Heart right ventricle (tissue), 16 donors: ENCODE measurements at regions not wholly inside any gene's neighbourhood (a gene's known extent, or its start where the extent isn't known, plus 50 kb on each side); places are given as distances from the start of the nearest gene placed in this dataset.

Source experiments
- ATAC-seq, 8 donors: fragments of 200-7000 bp; cut with Tn5 transposase; one replicate each; pipeline ENCODE4 v1.9.1; 2020; ENCODE audit warnings: mild to moderate bottlenecking in 8 of 8, moderate library complexity in 8 of 8, moderate number of reproducible peaks in 1 of 8
- DNase-seq, 2 donors: peaks; one replicate each; pipeline ENCODE4 v3.0.0-alpha.2; 2020
- H3K27ac ChIP-seq, 10 donors: fragments of 200-600 bp; sonication (generic) in 2 of 10; one replicate each; pipeline versions ENCODE4 v1.5.0 to v1.8.0; 2020 to 2022; ENCODE audit warnings: mild to moderate bottlenecking in 3 of 10
- H3K27me3 ChIP-seq, 7 donors: fragments of 200-600 bp; one replicate each; pipeline ENCODE4 v1.8.0; 2021 to 2022; ENCODE audit warnings: mild to moderate bottlenecking in 2 of 7
- H3K36me3 ChIP-seq, 9 donors: fragments of 200-600 bp; sonication (generic) in 1 of 9; one replicate each; pipeline versions ENCODE4 v1.5.0 to v1.8.0; 2020 to 2022; ENCODE audit warnings: mild to moderate bottlenecking in 2 of 9
- H3K4me1 ChIP-seq, 9 donors: fragments of 200-600 bp; sonication (generic) in 1 of 9; one replicate each; pipeline versions ENCODE4 v1.5.0 to v1.8.0; 2020 to 2022; ENCODE audit warnings: mild to moderate bottlenecking in 4 of 9
- H3K4me3 ChIP-seq, 10 donors: fragments of 200-600 bp; sonication (generic) in 2 of 10; one replicate each; pipeline versions ENCODE4 v1.5.0 to v1.8.0; 2020 to 2022; ENCODE audit warnings: mild to moderate bottlenecking in 7 of 10, moderate library complexity in 2 of 10
- H3K9me3 ChIP-seq, 11 donors: fragments of 200-600 bp in 10 of 11; sonication (generic) in 2 of 11; one replicate each; pipeline versions ENCODE4 v1.5.0 to v1.8.0; 2013 to 2022; ENCODE audit warnings: mild to moderate bottlenecking in 2 of 11, control low read depth in 1 of 11, moderate library complexity in 1 of 11
- WGBS, 2 donors: extraction: QIAGEN DNeasy Blood & Tissue Kit; methylation state at CpG; one replicate each; pipeline ENCODE4 v1.1.7; 2013; ENCODE audit warnings: inconsistent platforms in 1 of 2; 5-methylcytosine and 5-hydroxymethylcytosine counted together
- intact Hi-C, 10 donors: fragments of 100-400 bp; cut with DNase I; formaldehyde crosslinking; loops; one replicate each; pipeline versions ENCODE4 v1.11.1 to v1.14.2; 2022
- TF ChIP-seq, protein P1 (sequence below), 9 donors: fragments of 200-600 bp; sonication (generic) in 2 of 9; IDR thresholded peaks; one replicate each; pipeline versions ENCODE4 v1.5.0 to v1.8.0; 2021 to 2022; ENCODE audit warnings: antibody characterized with exemption in 9 of 9, mild to moderate bottlenecking in 5 of 9, moderate library complexity in 1 of 9
- donor health status: Arrhythmogenic right ventricular cardiomyopathy.
- donor health status: ischemic (EF 13 %, LVEDD 7.1; RV severe dilation, severe dysfunction).
- donor health status: healthy with polysubstance abuse.
- donor health status: DM: no; HTN: yes; CAD: no.
- donor health status: DM: no; HTN: no; CAD: no.
- donor health status: ischemic (EF 25% LVEDD 6.9; RV normal size, moderate dysfunction).
- donor health status: ischemic (EF 25% LVEDD 5.7; RV mildly dilated, moderate dysfunction).
- donor health status: healthy.
- donor health status: DM: yes; HTN: yes; CAD: no.
- donor health status: Ischemic cardiomyopathy.
- donor health status: ischemic (EF 35%, LVEDD 5.7; RV mildly dilated, moderate dysfunction).
- donor health status: nonischemic (EF 11% LVEDD 7.7; RV severe dilation, severe dysfunction).
- donor health status: DM: yes; HTN: yes; CAD: no.
- donor health status: PGD.
- donor health status: ischemic (EF 29% LVEDD 5.4; RV normal size, mild dysfunction).
- donor health status: nonischemic (EF 23%, LVEDD 6.1; RV moderate dilation, normal function).

DNA sequence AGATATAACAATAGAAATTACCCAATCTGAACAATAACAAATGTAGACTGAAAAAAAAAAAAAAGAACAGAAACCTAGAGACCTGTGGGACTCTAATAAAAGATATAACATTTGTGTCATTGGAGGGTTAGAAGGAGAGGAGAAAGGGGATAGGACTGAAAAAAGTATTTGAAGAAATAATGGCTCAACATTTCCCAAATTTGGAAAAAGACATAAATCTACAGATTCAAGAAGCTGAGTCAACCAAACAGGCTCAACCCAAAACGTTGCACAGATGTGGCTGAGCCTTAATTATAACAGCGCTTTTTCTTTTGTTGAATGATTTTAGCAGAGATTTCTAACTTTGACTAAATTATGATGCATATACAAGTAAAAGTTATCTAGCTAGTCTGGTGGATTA is 131.3 kb downstream of the TMTC3 start:
- no peak for ATAC-seq

DNA sequence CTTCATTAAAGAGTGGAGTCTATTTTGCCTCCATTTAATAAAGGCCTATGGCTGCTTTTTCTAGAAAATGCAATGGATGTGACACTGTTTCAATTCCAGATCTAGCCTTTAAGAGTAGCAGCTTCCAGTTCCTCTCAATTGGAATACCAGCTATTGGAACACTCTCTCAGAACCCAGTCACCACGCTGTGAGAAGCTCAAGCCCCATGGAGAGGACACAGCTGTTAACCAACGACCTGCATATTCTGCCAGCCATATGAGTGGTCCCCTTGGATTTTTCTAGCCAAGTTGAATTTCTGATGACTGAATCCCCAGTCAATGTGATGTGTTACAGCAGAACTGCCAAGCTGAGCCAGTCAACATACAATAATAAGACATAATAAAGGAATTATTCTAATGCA is 131.8 kb downstream of the TMTC3 start:
- ATAC-seq (no peak), DNase-seq (no peak)
- Histone ChIP-seq H3K36me3 (no peaks in the 10 kb centered on the region), H3K27ac (no peak overlapping the region), H3K27me3 (no peaks in the 10 kb centered on the region), H3K4me3 (no peak overlapping the region), H3K4me1 (no peaks in the 10 kb centered on the region), H3K9me3 (peaks cover 0 to 9% (median 0%) of the 10 kb centered on the region in 11 donors)
- TF ChIP-seq, protein P1, sequence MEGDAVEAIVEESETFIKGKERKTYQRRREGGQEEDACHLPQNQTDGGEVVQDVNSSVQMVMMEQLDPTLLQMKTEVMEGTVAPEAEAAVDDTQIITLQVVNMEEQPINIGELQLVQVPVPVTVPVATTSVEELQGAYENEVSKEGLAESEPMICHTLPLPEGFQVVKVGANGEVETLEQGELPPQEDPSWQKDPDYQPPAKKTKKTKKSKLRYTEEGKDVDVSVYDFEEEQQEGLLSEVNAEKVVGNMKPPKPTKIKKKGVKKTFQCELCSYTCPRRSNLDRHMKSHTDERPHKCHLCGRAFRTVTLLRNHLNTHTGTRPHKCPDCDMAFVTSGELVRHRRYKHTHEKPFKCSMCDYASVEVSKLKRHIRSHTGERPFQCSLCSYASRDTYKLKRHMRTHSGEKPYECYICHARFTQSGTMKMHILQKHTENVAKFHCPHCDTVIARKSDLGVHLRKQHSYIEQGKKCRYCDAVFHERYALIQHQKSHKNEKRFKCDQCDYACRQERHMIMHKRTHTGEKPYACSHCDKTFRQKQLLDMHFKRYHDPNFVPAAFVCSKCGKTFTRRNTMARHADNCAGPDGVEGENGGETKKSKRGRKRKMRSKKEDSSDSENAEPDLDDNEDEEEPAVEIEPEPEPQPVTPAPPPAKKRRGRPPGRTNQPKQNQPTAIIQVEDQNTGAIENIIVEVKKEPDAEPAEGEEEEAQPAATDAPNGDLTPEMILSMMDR (IDR thresholded peaks at IDR 0.05): no peak
- WGBS, 2 donors: 72 to 73% methylated on average over 2 of the region's 2 CpGs
- intact Hi-C loops: no loop called here

More for the DNA sequence above, 131.3 kb downstream of the TMTC3 start:
- TF ChIP-seq, protein P1 (IDR thresholded peaks at IDR 0.05): no peak
- intact Hi-C loops: no loop called here
- H3K4me3 ChIP-seq: no peak overlapping the region
- no peak overlapping the region for H3K27ac ChIP-seq
- 81 to 96% methylated on average over 2 of the region's 2 CpGs for WGBS, 2 donors
- no peaks in the 10 kb centered on the region for H3K27me3 ChIP-seq
- DNase-seq: no peak
- H3K36me3 ChIP-seq: no peaks in the 10 kb centered on the region
- peaks cover 0 to 8% (median 0%) of the 10 kb centered on the region in 11 donors for H3K9me3 ChIP-seq
- H3K4me1 ChIP-seq: no peaks in the 10 kb centered on the region

DNA sequence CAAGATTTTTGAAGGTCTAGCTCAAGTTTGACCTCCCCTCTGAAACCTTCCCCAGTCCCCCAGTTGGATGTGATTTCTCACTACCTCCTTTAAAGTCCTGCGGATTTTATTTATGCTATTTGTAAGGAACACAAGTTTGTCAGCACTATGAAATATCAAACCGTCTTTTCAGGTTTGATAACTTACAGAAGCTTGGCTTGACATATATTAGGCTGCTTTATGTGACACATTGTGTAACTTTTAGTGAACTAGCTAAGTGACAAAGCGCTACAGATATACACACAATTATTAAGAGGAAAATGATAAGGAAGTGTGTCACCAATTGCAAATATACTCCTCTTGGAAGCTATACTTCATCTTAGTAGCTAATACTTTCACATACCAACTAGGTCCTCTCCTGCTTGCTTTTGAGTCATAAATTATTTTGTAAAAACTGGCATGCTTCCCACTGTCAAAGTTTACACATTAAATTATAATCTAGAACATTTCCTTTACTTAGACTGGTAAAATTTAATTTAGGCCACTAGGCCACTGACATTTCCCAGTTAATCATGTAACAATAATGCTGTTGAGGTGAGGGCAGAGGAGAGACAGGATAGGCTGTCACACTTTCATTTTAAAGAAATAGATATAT is 149.5 kb downstream of the TMTC3 start:
- DNase-seq (no peak), ATAC-seq (no peak)
- Histone ChIP-seq H3K4me1 (no peaks in the 10 kb centered on the region), H3K36me3 (no peaks in the 10 kb centered on the region), H3K9me3 (peaks cover 0 to 20% (median 0%) of the 10 kb centered on the region in 11 donors), H3K4me3 (no peak overlapping the region), H3K27me3 (no peaks in the 10 kb centered on the region), H3K27ac (no peak overlapping the region)
- intact Hi-C loops: no loop called here
- 59 to 66% methylated on average over 3 of the region's 3 CpGs for WGBS, 2 donors
- TF ChIP-seq, protein P1 (IDR thresholded peaks at IDR 0.05): no peak

DNA sequence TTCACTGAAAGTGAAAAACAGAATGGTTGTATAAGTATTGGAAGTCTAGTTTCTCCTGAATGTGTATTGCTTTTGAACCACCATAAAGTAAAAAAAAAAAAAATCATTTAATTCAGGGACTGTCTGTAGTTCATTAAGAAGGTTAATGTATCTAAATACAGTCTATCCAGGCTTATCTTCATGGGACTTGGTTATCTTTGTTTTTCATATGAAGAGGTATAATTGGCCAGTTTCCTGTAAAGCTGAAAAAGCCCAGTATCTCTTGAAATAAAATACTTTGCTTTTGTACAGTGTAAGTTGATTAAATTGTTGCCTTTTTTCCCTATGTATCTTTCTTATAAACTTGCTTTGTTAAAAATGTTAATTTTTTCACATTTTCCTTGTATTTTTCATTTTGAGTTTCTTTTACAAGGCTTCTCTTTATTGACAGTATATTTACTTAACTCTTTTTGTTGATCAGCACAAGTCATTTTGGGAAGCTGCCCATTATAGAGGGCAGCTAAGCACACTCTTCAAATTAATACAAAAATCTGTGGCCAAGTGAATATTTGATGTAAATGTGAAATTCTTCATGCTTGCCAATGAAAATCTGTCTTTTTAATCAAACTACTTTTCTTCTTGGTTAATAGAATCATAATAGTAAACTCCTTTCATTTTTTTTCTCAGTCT is 156.0 kb downstream of the TMTC3 start:
- peaks cover 0 to 21% (median 0%) of the 10 kb centered on the region in 9 donors for H3K4me1 ChIP-seq
- H3K9me3 ChIP-seq: peaks cover 0 to 20% (median 0%) of the 10 kb centered on the region in 11 donors
- no peaks in the 10 kb centered on the region for H3K27me3 ChIP-seq
- H3K4me3 ChIP-seq: no peak overlapping the region
- intact Hi-C loops: no loop called here
- ATAC-seq (no peak), DNase-seq (no peak)
- H3K36me3 ChIP-seq: no peaks in the 10 kb centered on the region
- H3K27ac ChIP-seq: no peak overlapping the region
- TF ChIP-seq, protein P1 (IDR thresholded peaks at IDR 0.05): no peak
